ENCODE measurements at regions not wholly inside any gene's neighbourhood (a gene's known extent, or its start where the extent isn't known, plus 50 kb on each side); places are given as distances from the start of the nearest gene placed in this dataset.

- intact Hi-C loops (cut with DNase I), result no loop called here
- H3K4me1 ChIP-seq, result no peaks in the 10 kb centered on the region
- H3K4me3 ChIP-seq, result no peak overlapping the region
- no peaks in the 10 kb centered on the region for H3K36me3 ChIP-seq
- WGBS (ENCODE audit: insufficient coverage, low coverage, low lambda C conversion rate, missing lambda C conversion rate), result 65% methylated on average over 10 of the region's 10 CpGs
- TF ChIP-seq CTCF (IDR thresholded peaks at IDR 0.05) (no peak), POLR2A (IDR thresholded peaks at IDR 0.05) (no peak)
- H3K27ac ChIP-seq, result no peak overlapping the region
- DNase-seq (no peak), ATAC-seq (no peak)
- H3K9me3 ChIP-seq, result no peaks in the 10 kb centered on the region
- no peaks in the 10 kb centered on the region for H3K27me3 ChIP-seq
Observed at GRCh38 chr2:104406261-104406726, 447.6 kb upstream of the POU3F3 start.

GRCh38 chr2:104407641-104408040, 446.3 kb upstream of the POU3F3 start:
- Histone ChIP-seq H3K9me3 (no peaks in the 10 kb centered on the region), H3K4me3 (no peak overlapping the region), H3K4me1 (no peaks in the 10 kb centered on the region), H3K27me3 (no peaks in the 10 kb centered on the region), H3K27ac (no peak overlapping the region), H3K36me3 (no peaks in the 10 kb centered on the region)
- TF ChIP-seq CTCF (IDR thresholded peaks at IDR 0.05) (no peak), POLR2A (IDR thresholded peaks at IDR 0.05) (no peak)
- DNase-seq, result no peak
- ATAC-seq, result no peak
- intact Hi-C loops (cut with DNase I), result no loop called here
- 91% methylated on average over 2 of the region's 2 CpGs for whole genome bisulfite sequencing (ENCODE audit: insufficient coverage, low coverage, low lambda C conversion rate, missing lambda C conversion rate)

- H3K27ac ChIP-seq, result no peak overlapping the region
- 60% methylated on average over 5 of the region's 5 CpGs for WGBS (ENCODE audit: insufficient coverage, low coverage, low lambda C conversion rate, missing lambda C conversion rate)
- no peak overlapping the region for H3K4me3 ChIP-seq
- no peaks in the 10 kb centered on the region for H3K9me3 ChIP-seq
- H3K36me3 ChIP-seq, result no peaks in the 10 kb centered on the region
- intact Hi-C loops (cut with DNase I), result no loop called here
- no peak for ATAC-seq
- no peak for DNase-seq
- H3K4me1 ChIP-seq, result no peaks in the 10 kb centered on the region
- no peaks in the 10 kb centered on the region for H3K27me3 ChIP-seq
- no peak for TF ChIP-seq POLR2A (IDR thresholded peaks at IDR 0.05)
Observed at GRCh38 chr2:104408266-104408665, 445.6 kb upstream of the POU3F3 start.

GRCh38 chr2:104410136-104410535, 443.8 kb upstream of the POU3F3 start:
- DNase-seq, result no peak
- Histone ChIP-seq H3K4me3 (no peak overlapping the region), H3K27ac (no peak overlapping the region), H3K27me3 (no peaks in the 10 kb centered on the region), H3K9me3 (no peaks in the 10 kb centered on the region), H3K4me1 (no peaks in the 10 kb centered on the region), H3K36me3 (no peaks in the 10 kb centered on the region)
- intact Hi-C loops (cut with DNase I), result no loop called here
- ATAC-seq, result no peak
- TF ChIP-seq POLR2A (IDR thresholded peaks at IDR 0.05) (no peak), CTCF (IDR thresholded peaks at IDR 0.05) (no peak)
- WGBS (ENCODE audit: insufficient coverage, low coverage, low lambda C conversion rate, missing lambda C conversion rate), result 80% methylated on average over 3 of the region's 3 CpGs

- intact Hi-C loops (cut with DNase I), result no loop called here
- Histone ChIP-seq H3K27ac (peak overlapping the region in 1 of 3 donors; percentile 86), H3K27me3 (no peaks in the 10 kb centered on the region), H3K36me3 (no peaks in the 10 kb centered on the region), H3K4me1 (no peaks in the 10 kb centered on the region), H3K4me3 (peak overlapping the region in 2 of 3 donors; percentile 46 to 61), H3K9me3 (no peaks in the 10 kb centered on the region)
- no peak for TF ChIP-seq POLR2A (IDR thresholded peaks at IDR 0.05)
- TF ChIP-seq CTCF (IDR thresholded peaks at IDR 0.05), result peak; percentile 68 to 77 (median 70)
- DNase-seq, result peak in 2 of 3 donors; percentile 30 to 74
- ATAC-seq, result peak; percentile 78 to 83 (median 82)
- 14% methylated on average over 2 of the region's 2 CpGs for WGBS (ENCODE audit: insufficient coverage, low coverage, low lambda C conversion rate, missing lambda C conversion rate)
Observed at GRCh38 chr2:104412384-104412783, 441.5 kb upstream of the POU3F3 start.
